Neutrophil (primary cell): ENCODE measurements at regions not wholly inside any gene's neighbourhood (a gene's known extent, or its start where the extent isn't known, plus 50 kb on each side); places are given as distances from the start of the nearest gene placed in this dataset.
"Not testable (repeated sequence)": the region's sequence is repeated elsewhere in the genome, so short reads cannot be mapped to it uniquely, and the experiment has no call there.

ENCODE experiments used
- H3K27ac ChIP-seq: fragments of 200-600 bp; sonication (generic); 2 replicates; pipeline ENCODE4 v1.5.1; 2016; ENCODE audit warnings: mild to moderate bottlenecking, moderate library complexity
- H3K27me3 ChIP-seq: fragments of 200-600 bp; sonication (generic); 2 replicates; pipeline ENCODE4 v1.6.0; 2016; ENCODE audit warnings: mild to moderate bottlenecking
- H3K36me3 ChIP-seq: fragments of 200-600 bp; sonication (generic); 2 replicates; pipeline ENCODE4 v1.5.1; 2017
- H3K4me1 ChIP-seq, 2 experiments: fragments of 200-600 bp in 1 of 2; sonication (generic) in 1 of 2; 1 replicate in 1 of 2; 2 replicates in 1 of 2; pipeline versions ENCODE4 v1.5.1 to v1.6.1; 2013 to 2016; ENCODE audit warnings: low read depth in 1 of 2, low read length in 1 of 2, mild to moderate bottlenecking in 1 of 2, moderate library complexity in 1 of 2; ENCODE audit not compliant: control insufficient read depth in 1 of 2, insufficient read depth in 1 of 2
- H3K4me3 ChIP-seq, 2 experiments: fragments of 200-600 bp in 1 of 2; sonication (generic) in 1 of 2; 1 replicate in 1 of 2; 2 replicates in 1 of 2; pipeline ENCODE4 v1.5.1; 2013 to 2016; ENCODE audit warnings: low read depth in 1 of 2, low read length in 1 of 2, mild to moderate bottlenecking in 1 of 2, moderate library complexity in 1 of 2
- H3K9me3 ChIP-seq: fragments of 200-600 bp; sonication (generic); 2 replicates; pipeline ENCODE4 v1.5.1; 2016
- CTCF ChIP-seq: fragments of 200-600 bp; sonication (generic); IDR thresholded peaks from 2 replicates; pipeline ENCODE4 v1.5.1; 2016; ENCODE audit warnings: antibody characterized with exemption

- Histone ChIP-seq H3K36me3 (no peaks in the 10 kb centered on the region), H3K27ac (no peak overlapping the region), H3K4me1 (no peaks in the 10 kb centered on the region), H3K4me3 (no peak overlapping the region), H3K9me3 (no peaks in the 10 kb centered on the region), H3K27me3 (no peaks in the 10 kb centered on the region)
- TF ChIP-seq CTCF: no peak
Observed at GRCh38 chr6:112470376-112470775, 123.2 kb downstream of the RFPL4B start.

GRCh38 chr6:112470950-112471349 lies 123.8 kb downstream of the RFPL4B start:
- TF ChIP-seq CTCF: no peak

GRCh38 chr6:112475083-112475482 lies 128.0 kb downstream of the RFPL4B start:
- no peak for TF ChIP-seq CTCF
- H3K4me3 ChIP-seq: no peak overlapping the region
- no peaks in the 10 kb centered on the region for H3K9me3 ChIP-seq
- H3K27me3 ChIP-seq: no peaks in the 10 kb centered on the region
- no peaks in the 10 kb centered on the region for H3K4me1 ChIP-seq
- no peak overlapping the region for H3K27ac ChIP-seq
- no peaks in the 10 kb centered on the region for H3K36me3 ChIP-seq

More at GRCh38 chr6:112470950-112471349, 123.8 kb downstream of the RFPL4B start:
- Histone ChIP-seq H3K27me3 (no peaks in the 10 kb centered on the region), H3K4me3 (no peak overlapping the region), H3K9me3 (no peaks in the 10 kb centered on the region), H3K4me1 (no peaks in the 10 kb centered on the region), H3K36me3 (no peaks in the 10 kb centered on the region), H3K27ac (no peak overlapping the region)

GRCh38 chr6:112477125-112477524 lies 130.0 kb downstream of the RFPL4B start:
- Histone ChIP-seq H3K4me3 (no peak overlapping the region), H3K27me3 (no peaks in the 10 kb centered on the region), H3K9me3 (no peaks in the 10 kb centered on the region), H3K36me3 (no peaks in the 10 kb centered on the region), H3K27ac (no peak overlapping the region), H3K4me1 (no peaks in the 10 kb centered on the region)
- TF ChIP-seq CTCF: no peak

GRCh38 chr6:112478036-112478435 lies 130.9 kb downstream of the RFPL4B start:
- no peak for TF ChIP-seq CTCF
- H3K36me3 ChIP-seq: no peaks in the 10 kb centered on the region
- H3K27ac ChIP-seq: no peak overlapping the region
- H3K4me3 ChIP-seq: no peak overlapping the region
- H3K9me3 ChIP-seq: no peaks in the 10 kb centered on the region
- H3K27me3 ChIP-seq: no peaks in the 10 kb centered on the region
- no peaks in the 10 kb centered on the region for H3K4me1 ChIP-seq

GRCh38 chr6:112479975-112480374 lies 132.8 kb downstream of the RFPL4B start:
- not testable (repeated sequence) for H3K27me3 ChIP-seq, H3K4me1 ChIP-seq, H3K4me3 ChIP-seq, H3K36me3 ChIP-seq, H3K9me3 ChIP-seq, H3K27ac ChIP-seq
